ENCODE measurements at regions not wholly inside any gene's neighbourhood (a gene's known extent, or its start where the extent isn't known, plus 50 kb on each side); places are given as distances from the start of the nearest gene placed in this dataset.

- H3K27me3 ChIP-seq (ENCODE audit: insufficient read depth, low read depth, severe bottlenecking): no peaks in the 10 kb centered on the region
- H3K36me3 ChIP-seq: no peaks in the 10 kb centered on the region
- H3K9me3 ChIP-seq (ENCODE audit: severe bottlenecking): no peaks in the 10 kb centered on the region
- no peak for DNase-seq
- no peak for TF ChIP-seq CTCF (IDR thresholded peaks at IDR 0.05; ENCODE audit: low read depth, low read length)
- no peak overlapping the region for H3K4me3 ChIP-seq (ENCODE audit: low read depth, low read length)
- no peak overlapping the region for H3K27ac ChIP-seq
These were observed 304.6 kb upstream of the FAM78B start for GRCh38 chr1:166471359-166471758.

GRCh38 chr1:166479052-166479631, 312.3 kb upstream of the FAM78B start:
- Histone ChIP-seq H3K4me3 (ENCODE audit: low read depth, low read length) (no peak overlapping the region), H3K27ac (no peak overlapping the region), H3K9me3 (ENCODE audit: severe bottlenecking) (no peaks in the 10 kb centered on the region), H3K36me3 (no peaks in the 10 kb centered on the region), H3K27me3 (ENCODE audit: insufficient read depth, low read depth, severe bottlenecking) (no peaks in the 10 kb centered on the region)
- peak; percentile 47; the same call in 1 of the 2 replicates for TF ChIP-seq CTCF (IDR thresholded peaks at IDR 0.05; ENCODE audit: low read depth, low read length)
- peak; percentile 53 for DNase-seq

GRCh38 chr1:166484471-166484870, 317.7 kb upstream of the FAM78B start:
- DNase-seq: no peak
- H3K4me3 ChIP-seq (ENCODE audit: low read depth, low read length): no peak overlapping the region
- no peaks in the 10 kb centered on the region for H3K36me3 ChIP-seq
- no peaks in the 10 kb centered on the region for H3K27me3 ChIP-seq (ENCODE audit: insufficient read depth, low read depth, severe bottlenecking)
- no peaks in the 10 kb centered on the region for H3K9me3 ChIP-seq (ENCODE audit: severe bottlenecking)
- TF ChIP-seq CTCF (IDR thresholded peaks at IDR 0.05; ENCODE audit: low read depth, low read length): no peak
- H3K27ac ChIP-seq: no peak overlapping the region

GRCh38 chr1:166484871-166485270, 318.1 kb upstream of the FAM78B start:
- TF ChIP-seq CTCF (IDR thresholded peaks at IDR 0.05; ENCODE audit: low read depth, low read length): no peak
- Histone ChIP-seq H3K27ac (no peak overlapping the region), H3K4me3 (ENCODE audit: low read depth, low read length) (no peak overlapping the region), H3K27me3 (ENCODE audit: insufficient read depth, low read depth, severe bottlenecking) (no peaks in the 10 kb centered on the region), H3K36me3 (no peaks in the 10 kb centered on the region), H3K9me3 (ENCODE audit: severe bottlenecking) (no peaks in the 10 kb centered on the region)
- DNase-seq: no peak

- Histone ChIP-seq H3K9me3 (ENCODE audit: severe bottlenecking) (no peaks in the 10 kb centered on the region), H3K27me3 (ENCODE audit: insufficient read depth, low read depth, severe bottlenecking) (no peaks in the 10 kb centered on the region), H3K4me3 (ENCODE audit: low read depth, low read length) (no peak overlapping the region), H3K27ac (no peak overlapping the region), H3K36me3 (no peaks in the 10 kb centered on the region)
- no peak for TF ChIP-seq CTCF (IDR thresholded peaks at IDR 0.05; ENCODE audit: low read depth, low read length)
- DNase-seq: no peak
These were observed 318.8 kb upstream of the FAM78B start for GRCh38 chr1:166485620-166486019.

GRCh38 chr1:166488327-166488726, 321.5 kb upstream of the FAM78B start:
- DNase-seq: no peak
- no peaks in the 10 kb centered on the region for H3K36me3 ChIP-seq
- no peak overlapping the region for H3K4me3 ChIP-seq (ENCODE audit: low read depth, low read length)
- no peaks in the 10 kb centered on the region for H3K27me3 ChIP-seq (ENCODE audit: insufficient read depth, low read depth, severe bottlenecking)
- no peaks in the 10 kb centered on the region for H3K9me3 ChIP-seq (ENCODE audit: severe bottlenecking)
- H3K27ac ChIP-seq: no peak overlapping the region
- no peak for TF ChIP-seq CTCF (IDR thresholded peaks at IDR 0.05; ENCODE audit: low read depth, low read length)

All from WERI-Rb-1 (cell line).